A549 (cell line): ENCODE measurements at regions not wholly inside any gene's neighbourhood (a gene's known extent, or its start where the extent isn't known, plus 50 kb on each side); places are given as distances from the start of the nearest gene placed in this dataset.

ENCODE experiments used
- CHD4 ChIP-seq: fragments of 200-600 bp; sonication (generic); IDR thresholded peaks from 2 replicates; pipeline ENCODE4 v1.6.1; 2016; ENCODE audit warnings: antibody characterized with exemption, mild to moderate bottlenecking, borderline replicate concordance
- CTCF ChIP-seq: fragments of >200 bp; sonication (Bioruptor Twin); formaldehyde crosslinking; IDR thresholded peaks from 3 replicates; pipeline ENCODE4 v1.5.1; 2016
- EHMT2 ChIP-seq: fragments of 200-600 bp; sonication (generic); IDR thresholded peaks from 2 replicates; pipeline ENCODE4 v1.6.1; 2016; ENCODE audit warnings: antibody characterized with exemption, low read depth, mild to moderate bottlenecking, moderate library complexity
- ELK1 ChIP-seq: fragments of 150-350 bp; IDR thresholded peaks from 2 replicates; pipeline ENCODE4 v1.6.1; 2014; ENCODE audit warnings: low read depth, mild to moderate bottlenecking, low read length
- ESRRA ChIP-seq: fragments of 150-350 bp; IDR thresholded peaks from 2 replicates; pipeline ENCODE4 v1.6.1; 2014; ENCODE audit warnings: mild to moderate bottlenecking, low read length, borderline replicate concordance
- HDAC2 ChIP-seq: fragments of 200-600 bp; sonication (generic); IDR thresholded peaks from 2 replicates; pipeline ENCODE4 v1.6.1; 2016
- KDM1A ChIP-seq: fragments of 200-600 bp; sonication (generic); IDR thresholded peaks from 2 replicates; pipeline ENCODE4 v1.6.1; 2016; ENCODE audit warnings: low read depth, mild to moderate bottlenecking
- MAZ ChIP-seq: fragments of 150-350 bp; IDR thresholded peaks from 2 replicates; pipeline ENCODE4 v1.6.1; 2014; ENCODE audit warnings: antibody characterized with exemption, low read depth, low read length, borderline replicate concordance
- POLR2A ChIP-seq: IDR thresholded peaks from 2 replicates; pipeline ENCODE4 v1.6.1; 2012; ENCODE audit warnings: mild to moderate bottlenecking, low read length
- POLR2AphosphoS2 ChIP-seq: conservative IDR thresholded peaks from 2 replicates; pipeline ENCODE4 v1.6.1; 2012; ENCODE audit warnings: low read length, improper control_type of control experiment, inconsistent platforms
- RFX5 ChIP-seq: fragments of 450-650 bp; IDR thresholded peaks from 2 replicates; pipeline ENCODE4 v1.7.1; 2014; ENCODE audit warnings: antibody characterized with exemption, mild to moderate bottlenecking, moderate library complexity
- USF2 ChIP-seq: fragments of 450-650 bp; IDR thresholded peaks from 2 replicates; pipeline ENCODE4 v1.6.1; 2014; ENCODE audit warnings: antibody characterized with exemption
- ZNF302 ChIP-seq: fragments of 250-450 bp; sonication (Bioruptor Pico); IDR thresholded peaks from 2 replicates; pipeline ENCODE4 v1.9.0; 2021; ENCODE audit warnings: inconsistent platforms, mild to moderate bottlenecking, moderate library complexity
- TF ChIP-seq, protein P1 (sequence below): IDR thresholded peaks from 2 replicates; pipeline ENCODE4 v1.6.1; 2012

DNA sequence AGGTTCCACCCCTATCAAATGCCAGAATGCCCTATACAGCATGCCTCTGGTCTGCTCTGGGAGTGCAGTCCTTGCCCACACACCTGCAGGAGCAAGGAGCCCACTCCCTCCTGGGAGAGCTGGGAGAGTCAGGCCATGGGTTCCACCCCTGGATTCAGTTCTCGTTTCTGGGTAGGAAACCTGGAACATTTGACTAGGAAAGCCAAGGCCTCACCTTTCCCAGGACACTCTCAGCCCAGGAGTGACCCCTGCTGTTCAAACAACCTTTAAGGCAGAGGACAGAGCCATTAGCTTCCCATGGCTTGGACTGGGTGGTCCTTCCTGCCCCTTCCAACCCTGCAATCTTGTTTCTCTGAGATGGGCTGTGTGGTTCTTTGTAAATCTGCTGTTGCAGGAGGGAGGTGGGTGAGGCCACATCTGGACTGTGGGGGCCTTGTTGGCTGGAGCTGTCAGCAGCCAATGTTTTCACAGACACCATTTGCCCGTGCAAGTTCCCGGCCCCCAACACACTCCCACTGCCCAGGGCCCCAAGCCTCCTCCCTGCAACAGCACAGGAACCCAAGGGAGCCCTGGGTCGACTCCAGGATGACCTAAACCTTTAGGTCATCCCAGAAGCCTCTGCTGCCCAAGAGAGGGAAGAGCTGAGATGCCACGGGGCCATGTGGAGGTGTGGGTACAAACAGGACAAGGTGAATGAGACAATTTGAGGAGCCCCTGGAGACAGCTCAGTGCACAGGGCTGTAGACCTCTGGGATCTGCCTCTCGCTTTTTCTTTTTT, 104.4 kb downstream of the PJA1 start:
- TF ChIP-seq USF2 (no peak), EHMT2 (no peak), ELK1 (no peak), CTCF (no peak), POLR2A (no peak), RFX5 (no peak), HDAC2 (no peak), KDM1A (no peak), ESRRA (no peak), ZNF302 (CRISPR knock-in tag) (no peak), MAZ (no peak), POLR2AphosphoS2 (no peak), CHD4 (no peak)
- TF ChIP-seq, protein P1, sequence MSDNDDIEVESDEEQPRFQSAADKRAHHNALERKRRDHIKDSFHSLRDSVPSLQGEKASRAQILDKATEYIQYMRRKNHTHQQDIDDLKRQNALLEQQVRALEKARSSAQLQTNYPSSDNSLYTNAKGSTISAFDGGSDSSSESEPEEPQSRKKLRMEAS, result no peak
